K562 (cell line): ENCODE measurements at regions not wholly inside any gene's neighbourhood (a gene's known extent, or its start where the extent isn't known, plus 50 kb on each side); places are given as distances from the start of the nearest gene placed in this dataset.

ENCODE experiments used
- ATAC-seq: fragments of 200-7000 bp; cut with Tn5 transposase; 3 replicates; pipeline ENCODE4 v1.9.1; 2020; ENCODE audit warnings: moderate library complexity
- BruUV-seq: library from RNA; stranded (reverse); fragments of 400-500 nt; replicated peaks from 2 replicates; lab custom pipeline; 2021; lab: Mats Ljungman, UMichigan
- CTCF ChIA-PET: fragments of 300-600 bp; formaldehyde crosslinking; extraction: SDS; loops from one replicate; lab custom pipeline; 2021; ENCODE audit warnings: low intra/inter-chr PET ratio; lab: Yijun Ruan, JAX
- POLR2A ChIA-PET: fragments of 300-600, 350-650 bp; sonication (Branson Sonifier 250); formaldehyde crosslinking; extraction: SDS; loops from one replicate; lab custom pipeline; 2021; ENCODE audit warnings: antibody characterized with exemption, inconsistent platforms; lab: Yijun Ruan, JAX
- DNase-seq, 4 experiments: peaks; one replicate each; pipeline versions ENCODE4 v3.0.0 to v3.0.0-alpha.2; 2011 to 2018; ENCODE audit warnings: low spot score in 3 of 4, mixed read lengths in 3 of 4; ENCODE audit errors: extremely low read depth in 1 of 4
- FAIRE-seq: peaks from 2 replicates; lab custom pipeline; 2011; peaks lifted over from hg19 to GRCh38; lab: Jason Lieb, UNC
- H2AFZ ChIP-seq: 2 replicates; pipeline ENCODE4 v1.6.0; 2011; ENCODE audit warnings: low read depth, low read length, control low read depth, inconsistent platforms
- H3K27ac ChIP-seq: fragments of 200-600 bp; 3 replicates; pipeline ENCODE4 v1.8.0; 2011; ENCODE audit warnings: low read depth, mild to moderate bottlenecking, control low read depth, inconsistent platforms, low read length, moderate library complexity, mixed read lengths; ENCODE audit errors: extremely low read depth
- H3K27me3 ChIP-seq, 2 experiments: fragments of 300-600 bp in 1 of 2; 2 replicates in 1 of 2; 3 replicates in 1 of 2; pipeline versions ENCODE4 v1.6.0 to v1.8.0; 2011; ENCODE audit warnings: inconsistent platforms in 2 of 2, low read length in 2 of 2, mild to moderate bottlenecking in 1 of 2, mixed read lengths in 1 of 2, moderate library complexity in 1 of 2; ENCODE audit not compliant: control insufficient read depth in 2 of 2, insufficient read depth in 2 of 2
- H3K36me3 ChIP-seq: fragments of 300-600 bp; 3 replicates; pipeline ENCODE4 v1.8.0; 2011; ENCODE audit warnings: mild to moderate bottlenecking, low read length, inconsistent platforms; ENCODE audit not compliant: control insufficient read depth, insufficient read depth
- H3K4me1 ChIP-seq, 2 experiments: fragments of 200-600 bp in 1 of 2; replicated peaks in 1 of 2; 2 replicates in 1 of 2; 3 replicates in 1 of 2; pipeline versions ENCODE4 v1.5.1 to v1.8.0; 2011; ENCODE audit warnings: inconsistent platforms in 2 of 2, low read length in 2 of 2, mild to moderate bottlenecking in 1 of 2, mixed read lengths in 1 of 2, moderate library complexity in 1 of 2; ENCODE audit not compliant: control insufficient read depth in 2 of 2, insufficient read depth in 2 of 2
- H3K4me2 ChIP-seq: 2 replicates; pipeline ENCODE4 v1.6.1; 2011; ENCODE audit warnings: low read length, control low read depth, inconsistent platforms, mixed read lengths; ENCODE audit not compliant: insufficient read depth
- H3K4me3 ChIP-seq: fragments of 200-600 bp; sonication (generic), shearing (Covaris generic); 2 replicates; pipeline ENCODE4 v1.5.1; 2016; ENCODE audit warnings: control low read depth, inconsistent platforms
- H3K79me2 ChIP-seq: fragments of 200-600 bp; 3 replicates; pipeline ENCODE4 v1.8.0; 2011; ENCODE audit warnings: low read length, inconsistent platforms; ENCODE audit not compliant: control insufficient read depth, insufficient read depth
- H3K9ac ChIP-seq, 2 experiments: 2 replicates each; pipeline versions ENCODE4 v1.6.0 to v1.6.1; 2011; ENCODE audit warnings: low read depth in 2 of 2, low read length in 2 of 2, control low read depth in 1 of 2, inconsistent platforms in 1 of 2, mild to moderate bottlenecking in 1 of 2, mixed read lengths in 1 of 2; ENCODE audit not compliant: insufficient read depth in 1 of 2
- H3K9me1 ChIP-seq: one replicate; pipeline ENCODE4 v1.6.0; 2011; ENCODE audit warnings: inconsistent platforms, mild to moderate bottlenecking, low read length, moderate library complexity; ENCODE audit not compliant: control insufficient read depth, insufficient read depth
- H3K9me3 ChIP-seq: replicated peaks from 2 replicates; pipeline ENCODE4 v1.5.1; 2011; ENCODE audit warnings: low read depth, low read length, inconsistent platforms; ENCODE audit not compliant: control insufficient read depth, insufficient read depth
- H4K20me1 ChIP-seq: replicated peaks from 2 replicates; pipeline ENCODE4 v1.6.1; 2011; ENCODE audit warnings: low read length, inconsistent platforms, mixed read lengths; ENCODE audit not compliant: control insufficient read depth, insufficient read depth
- FOSL1 ChIP-seq: fragments of 200-800 bp; sonication (Bioruptor generic); conservative IDR thresholded peaks from 2 replicates; pipeline ENCODE4 v1.6.1; 2016; ENCODE audit warnings: missing genetic modification characterization, missing compliant biosample characterization
- MEIS2 ChIP-seq: fragments of 450-650 bp; IDR thresholded peaks from 2 replicates; pipeline ENCODE4 v1.6.1; 2014; ENCODE audit warnings: mild to moderate bottlenecking; ENCODE audit not compliant: partially characterized antibody
- NR2C1 ChIP-seq, 2 experiments: fragments of 450-650 bp; IDR thresholded peaks; 2 replicates each; pipeline ENCODE4 v1.6.1; 2017; ENCODE audit warnings: mild to moderate bottlenecking in 2 of 2, antibody characterized with exemption in 1 of 2, inconsistent platforms in 1 of 2, missing compliant biosample characterization in 1 of 2, missing genetic modification characterization in 1 of 2
- RBM25 ChIP-seq: fragments of 200-400 bp; formaldehyde crosslinking; IDR thresholded peaks from 2 replicates; pipeline ENCODE4 v1.6.1; 2018; ENCODE audit warnings: low read length, low read depth, moderate library complexity; ENCODE audit not compliant: severe bottlenecking
- SRF ChIP-seq, 2 experiments: fragments of 250-450, 450-650 bp in 1 of 2; sonication (Bioruptor Pico) in 1 of 2; sonication (generic) in 1 of 2; formaldehyde crosslinking; IDR thresholded peaks; 2 replicates each; pipeline versions ENCODE4 v1.5.0 to v1.5.1; 2020 to 2022; ENCODE audit warnings: mild to moderate bottlenecking in 1 of 2, missing genetic modification reagents in 1 of 2
- THRAP3 ChIP-seq: fragments of 450-650 bp; IDR thresholded peaks from 2 replicates; pipeline ENCODE4 v1.6.1; 2016; ENCODE audit warnings: mild to moderate bottlenecking, inconsistent platforms, borderline replicate concordance
- XRCC4 ChIP-seq: IDR thresholded peaks from one replicate; pipeline ENCODE4 v1.6.1; 2011; ENCODE audit not compliant: insufficient read depth, insufficient read length; ENCODE audit errors: extremely low read depth
- YY1 ChIP-seq, 3 experiments: IDR thresholded peaks; 2 replicates each; pipeline ENCODE4 v1.6.1; 2011; ENCODE audit warnings: low read length in 2 of 3, mild to moderate bottlenecking in 2 of 3, moderate library complexity in 2 of 3, borderline replicate concordance in 1 of 3, control low read depth in 1 of 3, low read depth in 1 of 3; ENCODE audit not compliant: insufficient read depth in 3 of 3, insufficient replicate concordance in 2 of 3, control insufficient read depth in 1 of 3, insufficient read length in 1 of 3; ENCODE audit errors: extremely low read depth in 1 of 3
- ZSCAN29 ChIP-seq: fragments of 450-650 bp; IDR thresholded peaks from 2 replicates; pipeline ENCODE4 v1.6.1; 2017
- WGBS: fragments of 100-300 bp; shearing (Covaris generic); methylation state at CpG from one replicate; pipeline ENCODE4 v1.1.6; 2016; ENCODE audit warnings: low coverage, mixed read lengths; ENCODE audit not compliant: insufficient coverage; ENCODE audit errors: missing lambda C conversion rate; 5-methylcytosine and 5-hydroxymethylcytosine counted together
- in situ Hi-C: fragments of 300-500 bp; cut with MboI; formaldehyde crosslinking; loops from 4 replicates; pipeline ENCODE4 v1.15.0; 2018; ENCODE audit warnings: inconsistent platforms, mixed read lengths
- intact Hi-C: fragments of 100-400 bp; cut with micrococcal nuclease; formaldehyde crosslinking; loops from 2 replicates; pipeline ENCODE4 v1.14.2; 2022
- TF ChIP-seq, protein P1 (sequence below), 2 experiments: IDR thresholded peaks in 1 of 2; conservative IDR thresholded peaks in 1 of 2; 2 replicates each; pipeline ENCODE4 v1.6.1; 2016; ENCODE audit warnings: low read depth in 2 of 2, mild to moderate bottlenecking in 1 of 2, missing compliant biosample characterization in 1 of 2, missing genetic modification characterization in 1 of 2, moderate library complexity in 1 of 2
- TF ChIP-seq, protein P2 (sequence below): fragments of 450-650 bp; IDR thresholded peaks from 2 replicates; pipeline ENCODE4 v1.6.1; 2016

DNA sequence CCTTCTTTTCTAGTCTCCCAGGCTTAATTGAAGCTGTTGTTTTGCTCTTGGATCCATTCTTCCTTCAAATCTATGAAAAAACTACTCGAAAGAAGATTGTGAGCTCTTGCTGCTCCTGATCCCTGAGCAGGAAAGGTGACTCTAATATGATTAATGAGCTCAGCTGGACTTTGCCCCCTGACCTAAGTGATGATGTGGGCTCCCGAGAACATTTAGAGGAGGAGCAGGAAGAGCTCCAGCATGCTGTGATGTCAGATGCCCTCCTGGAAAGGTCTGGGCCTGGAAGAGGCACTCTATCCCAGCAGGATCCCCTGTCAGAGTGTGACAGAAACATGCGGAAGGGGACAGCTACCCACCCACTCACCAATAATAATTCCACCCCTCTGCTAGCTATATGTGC is 117.9 kb upstream of the PELI1 start:
- TF ChIP-seq, protein P1, sequence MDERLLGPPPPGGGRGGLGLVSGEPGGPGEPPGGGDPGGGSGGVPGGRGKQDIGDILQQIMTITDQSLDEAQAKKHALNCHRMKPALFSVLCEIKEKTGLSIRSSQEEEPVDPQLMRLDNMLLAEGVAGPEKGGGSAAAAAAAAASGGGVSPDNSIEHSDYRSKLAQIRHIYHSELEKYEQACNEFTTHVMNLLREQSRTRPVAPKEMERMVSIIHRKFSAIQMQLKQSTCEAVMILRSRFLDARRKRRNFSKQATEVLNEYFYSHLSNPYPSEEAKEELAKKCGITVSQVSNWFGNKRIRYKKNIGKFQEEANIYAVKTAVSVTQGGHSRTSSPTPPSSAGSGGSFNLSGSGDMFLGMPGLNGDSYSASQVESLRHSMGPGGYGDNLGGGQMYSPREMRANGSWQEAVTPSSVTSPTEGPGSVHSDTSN (CRISPR knock-in tag; IDR thresholded peaks at IDR 0.05; ENCODE audit: low read depth), result no peak
- TF ChIP-seq, protein P1 (tag; conservative IDR thresholded peaks at IDR 0.05; ENCODE audit: low read depth), result peak; percentile 19; the same call in 1 of the 2 replicates
- TF ChIP-seq SRF (CRISPR knock-in tag; IDR thresholded peaks at IDR 0.05), result no peak
- TF ChIP-seq THRAP3, result no peak
- no peak for TF ChIP-seq YY1 (IDR thresholded peaks at IDR 0.05; ENCODE audit: borderline replicate concordance in 1 of 3, control insufficient read depth in 1 of 3, extremely low read depth in 1 of 3, insufficient read depth in 3 of 3, insufficient read length in 1 of 3, insufficient replicate concordance in 2 of 3, low read depth in 1 of 3, low read length in 2 of 3)
- no peak for TF ChIP-seq NR2C1 (IDR thresholded peaks at IDR 0.05)
- TF ChIP-seq NR2C1 (tag; IDR thresholded peaks at IDR 0.05), result 0 out of 2 replicates have a peak, but pooled peaks have one; percentile 36
- TF ChIP-seq, protein P2, sequence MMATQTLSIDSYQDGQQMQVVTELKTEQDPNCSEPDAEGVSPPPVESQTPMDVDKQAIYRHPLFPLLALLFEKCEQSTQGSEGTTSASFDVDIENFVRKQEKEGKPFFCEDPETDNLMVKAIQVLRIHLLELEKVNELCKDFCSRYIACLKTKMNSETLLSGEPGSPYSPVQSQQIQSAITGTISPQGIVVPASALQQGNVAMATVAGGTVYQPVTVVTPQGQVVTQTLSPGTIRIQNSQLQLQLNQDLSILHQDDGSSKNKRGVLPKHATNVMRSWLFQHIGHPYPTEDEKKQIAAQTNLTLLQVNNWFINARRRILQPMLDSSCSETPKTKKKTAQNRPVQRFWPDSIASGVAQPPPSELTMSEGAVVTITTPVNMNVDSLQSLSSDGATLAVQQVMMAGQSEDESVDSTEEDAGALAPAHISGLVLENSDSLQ, result peak; percentile 17; the same call in 1 of the 2 replicates
- TF ChIP-seq FOSL1, result no peak
- no peak for TF ChIP-seq RBM25
- TF ChIP-seq MEIS2, result peak; percentile 65
- TF ChIP-seq ZSCAN29, result no peak
- no peak for TF ChIP-seq XRCC4
- no peaks in the 10 kb centered on the region for H3K9me3 ChIP-seq
- no peak overlapping the region for H3K27ac ChIP-seq
- H3K4me2 ChIP-seq, result no peak overlapping the region
- H3K4me3 ChIP-seq, result no peak overlapping the region
- in situ Hi-C loops (no loop called here), intact Hi-C loops (no loop called here)
- no peaks in the 10 kb centered on the region for H3K9me1 ChIP-seq
- peak overlapping the region in 1 of 2 experiments; percentile 1; a peak in 1 of 4 replicates for H3K9ac ChIP-seq
- POLR2A ChIA-PET, result interaction anchor here (0.6 to 1.1 kb wide), 7 partner anchors 9 to 545 kb away, joined by 3 read pairs; no protein-coding TSS in a partner anchor
- H3K79me2 ChIP-seq, result no peaks in the 10 kb centered on the region
- FAIRE-seq (no peak), ATAC-seq (no peak), DNase-seq (no peak)
- no peaks in the 10 kb centered on the region for H3K36me3 ChIP-seq
- no TSS peak for BruUV-seq
- CTCF ChIA-PET, result no interaction called here
- peak overlapping the region; percentile 89 for H2AFZ ChIP-seq
- H3K27me3 ChIP-seq, result no peaks in the 10 kb centered on the region
- H3K4me1 ChIP-seq, result peaks cover 3 to 20% of the 10 kb centered on the region in 2 experiments; a peak in 4 of 5 replicates
- WGBS, result 33% methylated on average over 3 of the region's 3 CpGs
- H4K20me1 ChIP-seq, result no peaks in the 10 kb centered on the region
